Hepatocyte (in vitro differentiated cells): ENCODE measurements at regions not wholly inside any gene's neighbourhood (a gene's known extent, or its start where the extent isn't known, plus 50 kb on each side); places are given as distances from the start of the nearest gene placed in this dataset.

Source experiments
- DNase-seq: peaks from one replicate; pipeline ENCODE4 v3.0.0-alpha.2; 2016; ENCODE audit warnings: low spot score
- H2AFZ ChIP-seq: fragments of 200-600 bp; sonication (generic); 2 replicates; pipeline ENCODE4 v1.6.0; 2016; ENCODE audit warnings: antibody characterized with exemption, mild to moderate bottlenecking
- H3K27ac ChIP-seq: fragments of 200-600 bp; sonication (generic); 2 replicates; pipeline ENCODE4 v1.5.1; 2016; ENCODE audit warnings: mild to moderate bottlenecking
- H3K27me3 ChIP-seq: fragments of 200-600 bp; sonication (generic); 2 replicates; pipeline ENCODE4 v1.6.1; 2016
- H3K36me3 ChIP-seq: fragments of 200-600 bp; sonication (generic); replicated peaks from 2 replicates; pipeline ENCODE4 v1.5.1; 2016; ENCODE audit warnings: low read depth; ENCODE audit not compliant: insufficient read depth
- H3K4me1 ChIP-seq: fragments of 200-600 bp; sonication (generic); 2 replicates; pipeline ENCODE4 v1.5.1; 2016; ENCODE audit warnings: mild to moderate bottlenecking, moderate library complexity; ENCODE audit not compliant: insufficient read depth
- H3K4me2 ChIP-seq: fragments of 200-600 bp; sonication (generic); 2 replicates; pipeline ENCODE4 v1.6.0; 2016
- H3K4me3 ChIP-seq: fragments of 200-600 bp; sonication (generic); 2 replicates; pipeline ENCODE4 v1.5.1; 2016; ENCODE audit warnings: mild to moderate bottlenecking
- H3K79me2 ChIP-seq: fragments of 200-600 bp; sonication (generic); 2 replicates; pipeline ENCODE4 v1.6.0; 2017; ENCODE audit warnings: mild to moderate bottlenecking
- H3K9me2 ChIP-seq: fragments of 200-600 bp; sonication (generic); replicated peaks from 2 replicates; pipeline ENCODE4 v1.6.0; 2017; ENCODE audit warnings: mild to moderate bottlenecking; ENCODE audit not compliant: insufficient read depth
- H3K9me3 ChIP-seq: fragments of 200-600 bp; sonication (generic); 2 replicates; pipeline ENCODE4 v1.5.1; 2016; ENCODE audit warnings: low read depth, mild to moderate bottlenecking
- H4K20me1 ChIP-seq: fragments of 200-600 bp; sonication (generic); 2 replicates; pipeline ENCODE4 v1.6.0; 2016; ENCODE audit warnings: mild to moderate bottlenecking; ENCODE audit not compliant: insufficient read depth, poor library complexity, severe bottlenecking
- EZH2 ChIP-seq: fragments of 200-600 bp; sonication (generic); IDR thresholded peaks from 2 replicates; pipeline ENCODE4 v1.6.1; 2016; ENCODE audit warnings: antibody characterized with exemption, mild to moderate bottlenecking, borderline replicate concordance
- EZH2phosphoT487 ChIP-seq: fragments of 200-600 bp; sonication (generic); IDR thresholded peaks from one replicate; pipeline ENCODE4 v1.6.1; 2018; ENCODE audit warnings: antibody characterized with exemption, mild to moderate bottlenecking, low read depth, moderate library complexity; ENCODE audit not compliant: unreplicated experiment, severe bottlenecking
- WGBS: methylation state at CpG from one replicate; pipeline ENCODE4 v1.1.6; 2016; ENCODE audit warnings: low lambda C conversion rate; ENCODE audit errors: missing lambda C conversion rate; 5-methylcytosine and 5-hydroxymethylcytosine counted together
- TF ChIP-seq, protein P1 (sequence below): fragments of 200-600 bp; sonication (generic); IDR thresholded peaks from 2 replicates; pipeline ENCODE4 v1.5.1; 2016; ENCODE audit warnings: antibody characterized with exemption, mild to moderate bottlenecking; ENCODE audit not compliant: poor library complexity

DNA sequence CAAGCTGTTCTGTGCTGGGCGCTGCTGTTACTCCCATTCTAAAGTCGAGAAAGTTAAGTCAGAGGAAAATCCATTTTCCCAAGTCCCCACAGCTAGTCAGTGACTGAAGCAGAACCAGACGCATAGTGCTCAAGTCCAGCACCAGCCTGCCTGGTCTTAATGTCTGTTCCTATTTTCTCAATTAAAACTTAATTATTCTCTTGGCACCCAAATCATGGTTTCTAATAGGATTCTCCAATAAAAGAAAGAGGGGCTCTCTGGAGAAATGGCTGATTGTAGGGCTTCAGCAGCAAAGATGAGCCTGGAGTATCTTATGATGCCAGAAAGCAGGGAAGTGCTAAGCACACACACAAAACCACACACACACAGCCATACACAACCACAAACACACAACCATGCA lies 531.0 kb upstream of the SALL3 start:
- Histone ChIP-seq H3K9me3 (no peaks in the 10 kb centered on the region), H3K4me1 (no peaks in the 10 kb centered on the region), H3K36me3 (no peaks in the 10 kb centered on the region), H2AFZ (no peak overlapping the region), H3K27ac (no peak overlapping the region), H3K27me3 (no peaks in the 10 kb centered on the region), H3K4me3 (no peak overlapping the region), H3K9me2 (no peaks in the 10 kb centered on the region), H3K4me2 (no peak overlapping the region), H4K20me1 (no peaks in the 10 kb centered on the region), H3K79me2 (no peaks in the 10 kb centered on the region)
- TF ChIP-seq, protein P1, sequence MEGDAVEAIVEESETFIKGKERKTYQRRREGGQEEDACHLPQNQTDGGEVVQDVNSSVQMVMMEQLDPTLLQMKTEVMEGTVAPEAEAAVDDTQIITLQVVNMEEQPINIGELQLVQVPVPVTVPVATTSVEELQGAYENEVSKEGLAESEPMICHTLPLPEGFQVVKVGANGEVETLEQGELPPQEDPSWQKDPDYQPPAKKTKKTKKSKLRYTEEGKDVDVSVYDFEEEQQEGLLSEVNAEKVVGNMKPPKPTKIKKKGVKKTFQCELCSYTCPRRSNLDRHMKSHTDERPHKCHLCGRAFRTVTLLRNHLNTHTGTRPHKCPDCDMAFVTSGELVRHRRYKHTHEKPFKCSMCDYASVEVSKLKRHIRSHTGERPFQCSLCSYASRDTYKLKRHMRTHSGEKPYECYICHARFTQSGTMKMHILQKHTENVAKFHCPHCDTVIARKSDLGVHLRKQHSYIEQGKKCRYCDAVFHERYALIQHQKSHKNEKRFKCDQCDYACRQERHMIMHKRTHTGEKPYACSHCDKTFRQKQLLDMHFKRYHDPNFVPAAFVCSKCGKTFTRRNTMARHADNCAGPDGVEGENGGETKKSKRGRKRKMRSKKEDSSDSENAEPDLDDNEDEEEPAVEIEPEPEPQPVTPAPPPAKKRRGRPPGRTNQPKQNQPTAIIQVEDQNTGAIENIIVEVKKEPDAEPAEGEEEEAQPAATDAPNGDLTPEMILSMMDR, result no peak
- no peak for DNase-seq
- 97% methylated on average over 3 of the region's 3 CpGs for WGBS

GRCh38 chr18:78454221-78454620 lies 525.4 kb upstream of the SALL3 start:
- Histone ChIP-seq H3K9me3 (no peaks in the 10 kb centered on the region), H3K79me2 (no peaks in the 10 kb centered on the region), H3K4me1 (no peaks in the 10 kb centered on the region), H3K36me3 (no peaks in the 10 kb centered on the region), H2AFZ (no peak overlapping the region), H3K27me3 (no peaks in the 10 kb centered on the region), H3K27ac (no peak overlapping the region), H3K4me3 (no peak overlapping the region), H3K9me2 (no peaks in the 10 kb centered on the region), H4K20me1 (no peaks in the 10 kb centered on the region), H3K4me2 (no peak overlapping the region)
- TF ChIP-seq, protein P1, result no peak
- no peak for TF ChIP-seq EZH2phosphoT487
- TF ChIP-seq EZH2, result no peak
- WGBS, result 77% methylated on average over 9 of the region's 9 CpGs
- no peak for DNase-seq

- H3K4me2 ChIP-seq, result no peak overlapping the region
- TF ChIP-seq EZH2phosphoT487, result no peak
- TF ChIP-seq EZH2, result no peak
- TF ChIP-seq, protein P1, result no peak
- H4K20me1 ChIP-seq, result no peaks in the 10 kb centered on the region
- no peaks in the 10 kb centered on the region for H3K9me2 ChIP-seq
- no peaks in the 10 kb centered on the region for H3K9me3 ChIP-seq
- no peaks in the 10 kb centered on the region for H3K36me3 ChIP-seq
- no peaks in the 10 kb centered on the region for H3K4me1 ChIP-seq
- DNase-seq, result no peak
- H3K27me3 ChIP-seq, result no peaks in the 10 kb centered on the region
- H3K4me3 ChIP-seq, result no peak overlapping the region
- H2AFZ ChIP-seq, result no peak overlapping the region
- no peaks in the 10 kb centered on the region for H3K79me2 ChIP-seq
- H3K27ac ChIP-seq, result no peak overlapping the region
- 86% methylated on average over 5 of the region's 5 CpGs for WGBS
Measured at GRCh38 chr18:78455386-78455785, 524.2 kb upstream of the SALL3 start.

GRCh38 chr18:78457011-78457410 lies 522.6 kb upstream of the SALL3 start:
- TF ChIP-seq, protein P1, result no peak
- TF ChIP-seq EZH2, result no peak
- TF ChIP-seq EZH2phosphoT487, result no peak
- no peaks in the 10 kb centered on the region for H3K9me2 ChIP-seq
- H3K27me3 ChIP-seq, result no peaks in the 10 kb centered on the region
- H3K9me3 ChIP-seq, result no peaks in the 10 kb centered on the region
- no peak overlapping the region for H3K27ac ChIP-seq
- DNase-seq, result no peak
- H3K4me1 ChIP-seq, result no peaks in the 10 kb centered on the region
- no peak overlapping the region for H2AFZ ChIP-seq
- H4K20me1 ChIP-seq, result no peaks in the 10 kb centered on the region
- WGBS, result 71% methylated on average over 13 of the region's 13 CpGs
- no peaks in the 10 kb centered on the region for H3K79me2 ChIP-seq
- H3K4me3 ChIP-seq, result no peak overlapping the region
- no peak overlapping the region for H3K4me2 ChIP-seq
- H3K36me3 ChIP-seq, result no peaks in the 10 kb centered on the region
